ENCODE measurements at regions not wholly inside any gene's neighbourhood (a gene's known extent, or its start where the extent isn't known, plus 50 kb on each side); places are given as distances from the start of the nearest gene placed in this dataset.

GRCh38 chr15:95041297-95041696, 809.9 kb downstream of the MCTP2 start (continued):
- TF ChIP-seq ASH2L (IDR thresholded peaks at IDR 0.05; ENCODE audit: low read length) (no peak), EZH2 (IDR thresholded peaks at IDR 0.05; ENCODE audit: low read depth, low read length, severe bottlenecking) (no peak), E2F6 (IDR thresholded peaks at IDR 0.05) (no peak), SUZ12 (IDR thresholded peaks at IDR 0.05; ENCODE audit: low read length) (no peak)

All from H1 (cell line).